ENCODE measurements at regions not wholly inside any gene's neighbourhood (a gene's known extent, or its start where the extent isn't known, plus 50 kb on each side); places are given as distances from the start of the nearest gene placed in this dataset.

DNA sequence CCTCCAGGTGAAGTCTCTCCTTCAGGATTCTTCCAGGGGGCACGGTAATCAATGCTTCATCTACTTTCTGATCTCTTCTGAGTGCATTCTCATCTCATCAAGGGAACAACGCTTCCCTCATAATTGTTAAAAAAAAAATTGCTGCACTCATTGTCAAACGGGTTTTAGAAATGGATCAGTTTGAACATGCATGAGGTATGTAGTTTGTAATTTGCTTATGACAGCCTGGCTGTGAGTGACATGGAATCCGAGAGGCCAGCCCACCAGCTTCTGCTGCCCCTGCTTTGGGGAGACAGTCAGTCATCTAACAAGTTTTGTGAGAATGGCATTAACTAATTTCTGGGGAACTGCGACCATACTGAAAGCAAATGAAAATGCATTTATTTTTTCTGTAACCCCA lies 791.9 kb upstream of the SOX11 start:
- Histone ChIP-seq H3K27me3 (replicated peaks; ENCODE audit: insufficient read depth) (no peaks in the 10 kb centered on the region), H3K4me1 (ENCODE audit: control insufficient read depth in 1 of 2, low read depth in 2 of 2) (no peaks in the 10 kb centered on the region), H3K9me3 (no peaks in the 10 kb centered on the region), H3K4me3 (no peak overlapping the region), H3K27ac (no peak overlapping the region), H3K36me3 (no peaks in the 10 kb centered on the region)
- TF ChIP-seq, protein P1, sequence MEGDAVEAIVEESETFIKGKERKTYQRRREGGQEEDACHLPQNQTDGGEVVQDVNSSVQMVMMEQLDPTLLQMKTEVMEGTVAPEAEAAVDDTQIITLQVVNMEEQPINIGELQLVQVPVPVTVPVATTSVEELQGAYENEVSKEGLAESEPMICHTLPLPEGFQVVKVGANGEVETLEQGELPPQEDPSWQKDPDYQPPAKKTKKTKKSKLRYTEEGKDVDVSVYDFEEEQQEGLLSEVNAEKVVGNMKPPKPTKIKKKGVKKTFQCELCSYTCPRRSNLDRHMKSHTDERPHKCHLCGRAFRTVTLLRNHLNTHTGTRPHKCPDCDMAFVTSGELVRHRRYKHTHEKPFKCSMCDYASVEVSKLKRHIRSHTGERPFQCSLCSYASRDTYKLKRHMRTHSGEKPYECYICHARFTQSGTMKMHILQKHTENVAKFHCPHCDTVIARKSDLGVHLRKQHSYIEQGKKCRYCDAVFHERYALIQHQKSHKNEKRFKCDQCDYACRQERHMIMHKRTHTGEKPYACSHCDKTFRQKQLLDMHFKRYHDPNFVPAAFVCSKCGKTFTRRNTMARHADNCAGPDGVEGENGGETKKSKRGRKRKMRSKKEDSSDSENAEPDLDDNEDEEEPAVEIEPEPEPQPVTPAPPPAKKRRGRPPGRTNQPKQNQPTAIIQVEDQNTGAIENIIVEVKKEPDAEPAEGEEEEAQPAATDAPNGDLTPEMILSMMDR (IDR thresholded peaks at IDR 0.05): no peak
- DNase-seq (ENCODE audit: low spot score) (no peak), ATAC-seq (ENCODE audit: insufficient number of reproducible peaks, low FRiP score, low read depth) (no peak)

- ATAC-seq (ENCODE audit: insufficient number of reproducible peaks, low FRiP score, low read depth) (no peak), DNase-seq (ENCODE audit: low spot score) (no peak)
- H3K4me3 ChIP-seq: no peak overlapping the region
- TF ChIP-seq, protein P1 (IDR thresholded peaks at IDR 0.05): no peak
- no peaks in the 10 kb centered on the region for H3K9me3 ChIP-seq
- no peaks in the 10 kb centered on the region for H3K27me3 ChIP-seq (replicated peaks; ENCODE audit: insufficient read depth)
- H3K36me3 ChIP-seq: no peaks in the 10 kb centered on the region
- no peaks in the 10 kb centered on the region for H3K4me1 ChIP-seq (ENCODE audit: control insufficient read depth in 1 of 2, low read depth in 2 of 2)
- H3K27ac ChIP-seq: no peak overlapping the region
Measured at GRCh38 chr2:4900861-4901770, 791.1 kb upstream of the SOX11 start.

GRCh38 chr2:4903656-4904348 lies 788.4 kb upstream of the SOX11 start:
- Histone ChIP-seq H3K27ac (no peak overlapping the region), H3K4me1 (ENCODE audit: control insufficient read depth in 1 of 2, low read depth in 2 of 2) (no peaks in the 10 kb centered on the region), H3K27me3 (replicated peaks; ENCODE audit: insufficient read depth) (no peaks in the 10 kb centered on the region), H3K9me3 (no peaks in the 10 kb centered on the region), H3K4me3 (no peak overlapping the region), H3K36me3 (no peaks in the 10 kb centered on the region)
- ATAC-seq (ENCODE audit: insufficient number of reproducible peaks, low FRiP score, low read depth) (no peak), DNase-seq (ENCODE audit: low spot score) (no peak)
- TF ChIP-seq, protein P1 (IDR thresholded peaks at IDR 0.05): no peak

- H3K36me3 ChIP-seq: no peaks in the 10 kb centered on the region
- ATAC-seq (ENCODE audit: insufficient number of reproducible peaks, low FRiP score, low read depth): no peak
- H3K9me3 ChIP-seq: no peaks in the 10 kb centered on the region
- no peaks in the 10 kb centered on the region for H3K27me3 ChIP-seq (replicated peaks; ENCODE audit: insufficient read depth)
- no peaks in the 10 kb centered on the region for H3K4me1 ChIP-seq (ENCODE audit: control insufficient read depth in 1 of 2, low read depth in 2 of 2)
- TF ChIP-seq, protein P1 (IDR thresholded peaks at IDR 0.05): no peak
- no peak for DNase-seq (ENCODE audit: low spot score)
- H3K4me3 ChIP-seq: no peak overlapping the region
- H3K27ac ChIP-seq: no peak overlapping the region
Measured at GRCh38 chr2:4908461-4908860, 783.7 kb upstream of the SOX11 start.

DNA sequence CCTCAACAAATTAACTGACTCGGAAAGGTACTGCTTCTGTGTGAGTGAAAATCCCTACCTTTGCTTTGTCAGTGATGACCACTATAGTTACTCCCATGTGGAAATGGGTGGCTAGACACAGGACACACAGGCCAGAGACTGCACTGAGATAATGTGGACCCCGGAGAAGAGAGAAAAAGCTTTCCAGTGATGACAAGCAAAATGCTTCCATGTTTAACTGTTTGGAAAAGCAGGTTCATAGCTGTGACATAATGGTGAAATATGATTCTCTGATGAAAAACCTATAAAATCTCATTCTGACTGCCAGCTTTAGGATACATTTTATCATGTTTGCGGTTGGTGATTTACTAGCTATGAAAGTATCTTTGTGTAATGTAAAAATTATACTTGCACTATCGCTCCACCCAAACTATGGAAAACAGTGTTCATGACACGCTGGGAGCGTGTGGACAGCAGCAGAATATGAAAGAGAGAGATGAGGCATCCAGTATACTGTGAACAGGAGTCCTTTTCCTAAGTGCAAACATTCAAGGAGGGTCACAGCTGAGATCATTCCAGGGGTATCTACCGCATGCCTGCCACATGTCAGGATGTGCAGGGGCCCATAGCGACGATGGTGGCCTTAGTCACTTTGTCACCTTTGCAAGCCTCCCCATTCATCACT lies 782.7 kb upstream of the SOX11 start:
- Histone ChIP-seq H3K27me3 (replicated peaks; ENCODE audit: insufficient read depth) (no peaks in the 10 kb centered on the region), H3K36me3 (no peaks in the 10 kb centered on the region), H3K9me3 (no peaks in the 10 kb centered on the region), H3K4me3 (no peak overlapping the region), H3K4me1 (ENCODE audit: control insufficient read depth in 1 of 2, low read depth in 2 of 2) (no peaks in the 10 kb centered on the region), H3K27ac (no peak overlapping the region)
- ATAC-seq (ENCODE audit: insufficient number of reproducible peaks, low FRiP score, low read depth) (no peak), DNase-seq (ENCODE audit: low spot score) (no peak)
- TF ChIP-seq, protein P1 (IDR thresholded peaks at IDR 0.05): no peak

Measured in thoracic aorta (tissue), 2 donors.